Right kidney (tissue), 1 donor: ENCODE measurements at regions not wholly inside any gene's neighbourhood (a gene's known extent, or its start where the extent isn't known, plus 50 kb on each side); places are given as distances from the start of the nearest gene placed in this dataset.
A peak's percentile ranks its signal among the peaks of the same experiment; 100 is the strongest.
"Not testable (repeated sequence)": the region's sequence is repeated elsewhere in the genome, so short reads cannot be mapped to it uniquely, and the experiment has no call there.

Experiments
- DNase-seq: peaks from one replicate; pipeline ENCODE4 v3.0.0-alpha.2; 2016

DNA sequence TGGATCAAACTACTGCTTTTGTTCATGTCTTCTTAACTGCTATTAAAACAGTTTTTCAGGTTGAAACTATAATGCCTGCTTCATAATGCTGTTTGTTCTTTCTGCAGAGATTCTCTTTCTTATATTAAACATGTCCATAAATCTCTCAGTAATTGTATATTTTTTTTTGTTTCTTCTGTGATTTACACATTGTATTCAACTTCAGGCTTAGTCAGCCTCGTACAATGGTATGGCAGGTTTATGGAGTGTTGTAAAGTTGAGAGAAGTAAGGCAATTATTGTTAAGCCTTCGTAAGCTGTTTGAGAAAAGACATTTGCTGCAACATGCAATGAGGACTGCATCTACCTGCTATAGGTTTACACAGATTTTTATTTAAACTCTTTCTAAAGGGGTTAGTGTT lies 977.1 kb downstream of the DIPK2A start:
- DNase-seq, result peak; percentile 6

DNA sequence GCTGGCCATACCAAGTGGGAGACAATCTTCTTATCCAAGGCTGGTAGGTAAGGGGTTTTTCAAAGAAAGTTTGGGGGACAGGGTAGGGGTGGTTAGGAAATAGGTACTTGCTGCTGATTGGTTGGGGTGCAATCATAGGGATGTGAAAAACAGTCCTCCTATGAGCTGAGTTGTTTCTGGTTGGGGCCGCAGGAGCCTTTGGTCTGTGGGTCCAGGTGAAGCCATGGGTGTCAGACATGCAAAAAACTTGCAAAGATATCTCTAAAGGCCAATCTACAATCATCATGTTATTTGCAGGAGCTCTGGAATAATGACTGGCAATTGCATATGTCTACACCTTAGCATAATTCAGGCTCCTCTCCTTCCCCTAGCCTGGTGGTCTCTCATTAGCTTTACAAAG lies 982.3 kb downstream of the DIPK2A start:
- no peak for DNase-seq

DNA sequence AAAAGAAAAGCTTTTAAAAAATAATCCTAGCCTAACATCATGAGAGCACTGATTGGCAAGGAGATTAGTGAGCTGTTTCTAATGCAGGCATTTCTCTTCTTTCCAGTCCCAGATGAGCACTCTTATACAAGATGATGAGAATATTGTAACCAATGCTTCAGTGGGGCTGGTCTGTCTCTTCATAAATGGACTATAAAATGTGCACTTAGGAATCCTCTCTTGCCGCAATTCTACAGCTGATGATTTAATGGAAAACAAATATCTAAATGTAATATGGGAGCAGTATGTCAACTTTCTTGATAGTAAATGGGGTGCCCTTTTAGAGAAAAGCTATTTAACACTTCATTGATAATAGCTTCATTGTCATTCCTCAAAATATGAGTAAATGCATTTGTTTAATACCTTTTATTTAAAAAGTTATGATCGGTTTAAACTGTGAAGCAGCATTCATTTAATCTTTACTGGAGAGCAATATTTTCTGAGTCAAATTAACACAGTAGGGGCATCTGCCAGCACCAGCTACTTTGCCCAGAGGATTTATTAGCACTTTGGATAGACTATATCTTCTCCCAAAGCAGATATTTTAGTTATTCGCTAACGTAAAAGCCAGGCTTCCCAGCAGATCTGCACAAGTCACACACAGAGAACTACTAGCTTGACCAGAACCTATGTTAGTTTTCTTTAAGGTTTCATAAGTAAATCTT lies 985.9 kb downstream of the DIPK2A start:
- DNase-seq, result no peak

DNA sequence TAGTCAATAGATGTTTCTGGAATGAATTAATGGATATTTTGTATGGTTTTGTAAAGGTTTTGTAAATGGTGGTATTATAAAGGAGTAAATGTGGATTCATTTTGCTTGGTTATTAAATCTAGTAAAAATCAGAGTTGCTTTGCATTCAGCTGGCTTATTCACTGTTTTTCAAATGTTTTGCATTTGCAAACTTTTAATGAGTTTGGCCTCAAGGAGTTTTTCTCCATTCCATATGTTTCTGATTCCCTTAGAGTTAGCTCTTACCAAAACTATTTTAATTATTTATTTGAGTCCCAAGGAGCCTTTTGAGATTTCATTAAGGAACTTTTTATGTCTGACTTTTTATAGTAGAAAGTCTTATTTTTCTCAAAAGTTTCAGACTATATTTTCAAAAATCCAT lies 992.2 kb downstream of the DIPK2A start:
- DNase-seq, result no peak

DNA sequence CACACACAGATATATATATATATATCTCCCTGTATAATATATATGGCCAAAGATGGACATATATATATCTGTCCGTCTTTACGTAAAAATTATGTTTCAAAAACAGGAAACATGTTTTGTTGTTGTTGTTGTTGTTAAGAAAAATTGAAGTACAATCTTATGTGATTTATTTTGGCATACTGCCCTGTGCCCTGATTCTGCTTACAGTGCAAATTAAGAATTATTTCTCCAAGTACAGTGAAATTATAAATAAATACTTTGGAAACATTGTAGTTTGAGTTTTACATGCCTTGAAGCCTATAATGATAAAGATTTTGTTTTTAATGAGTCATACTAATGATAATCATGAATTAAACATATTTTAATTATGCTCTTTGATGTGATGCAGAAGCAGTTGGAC lies 994.9 kb downstream of the DIPK2A start:
- DNase-seq, result no peak

DNA sequence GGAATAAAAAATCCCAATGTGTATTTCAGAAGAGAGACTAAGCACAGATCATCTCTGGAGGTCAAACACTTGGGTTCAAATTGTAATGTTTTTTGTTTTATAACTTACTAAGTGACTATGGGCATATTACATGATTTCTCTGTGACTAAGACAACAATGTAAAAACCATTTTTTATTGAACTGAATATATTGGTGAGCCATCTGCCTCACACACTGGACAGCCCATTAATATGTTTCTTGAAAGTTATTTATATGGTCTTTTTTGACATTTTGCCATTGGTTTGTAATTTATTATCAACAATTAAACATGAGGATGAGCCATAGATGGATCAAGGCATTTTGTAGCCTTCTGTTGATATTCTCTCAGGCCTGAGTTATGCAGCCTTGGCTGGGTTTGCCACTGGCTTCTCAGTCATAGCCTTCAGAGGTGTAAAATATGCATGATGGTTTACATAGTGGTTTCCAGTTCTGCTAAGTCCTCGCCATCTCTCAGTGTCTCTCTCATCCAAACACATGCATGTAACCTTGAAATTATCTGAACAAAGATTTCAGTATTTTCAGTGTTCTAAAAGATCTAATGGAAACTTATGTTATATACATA lies 997.2 kb downstream of the DIPK2A start:
- no peak for DNase-seq

DNA sequence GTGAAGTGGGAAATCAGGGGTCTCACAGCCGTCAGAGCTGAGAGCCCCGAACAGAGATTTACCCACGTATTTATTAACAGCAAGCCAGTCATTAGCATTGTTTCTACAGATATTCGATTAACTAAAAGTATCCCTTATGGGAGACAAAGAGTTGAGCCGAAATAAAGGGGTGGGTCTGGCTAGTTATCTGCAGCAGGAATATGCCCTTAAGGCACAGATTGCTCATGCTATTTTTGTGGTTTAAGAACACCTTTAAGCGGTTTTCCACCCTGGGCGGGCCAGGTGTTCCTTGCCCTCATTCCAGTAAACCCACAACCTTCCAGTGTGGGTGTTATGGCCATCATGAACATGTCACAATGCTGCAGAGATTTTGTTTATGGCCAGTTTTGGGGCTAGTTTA lies 1012.9 kb downstream of the DIPK2A start:
- DNase-seq, result not testable (repeated sequence)

DNA sequence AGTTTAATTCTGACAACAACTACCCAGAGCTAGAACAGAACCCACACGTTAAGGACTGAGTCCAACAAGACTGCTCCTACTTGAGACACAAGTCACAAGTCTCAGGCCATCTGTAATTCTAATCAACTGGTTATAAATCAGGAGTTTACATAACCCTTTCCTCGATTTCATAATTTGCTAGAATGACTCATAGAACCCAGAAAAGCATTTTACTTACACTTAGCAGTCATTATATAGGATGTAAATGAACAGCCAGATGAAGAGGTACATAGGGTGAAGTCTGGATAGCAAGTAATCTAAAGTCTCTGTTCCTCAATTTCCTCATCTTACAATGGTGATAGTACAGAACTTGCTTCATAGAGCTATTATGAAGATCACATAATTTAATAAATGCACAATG lies 1018.2 kb downstream of the DIPK2A start:
- DNase-seq, result no peak

DNA sequence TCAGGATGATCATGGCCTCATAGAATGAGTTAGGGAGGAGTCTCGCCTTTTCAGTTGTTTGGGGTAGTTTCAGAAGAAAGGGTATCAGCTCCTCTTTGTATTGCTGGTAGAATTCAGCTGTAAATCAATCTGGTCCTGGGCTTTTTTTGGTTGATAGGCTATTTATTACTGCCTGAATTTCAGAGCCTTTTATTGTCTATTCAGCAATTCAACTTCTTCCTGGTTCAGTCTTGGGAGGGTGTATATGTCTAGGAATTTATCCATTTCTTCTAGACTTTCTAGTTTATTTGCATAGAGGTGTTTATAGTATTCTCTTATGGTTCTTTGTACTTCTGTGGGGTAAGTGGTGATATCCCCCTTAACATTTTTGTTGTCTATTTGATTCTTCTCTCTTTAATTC lies 1024.2 kb downstream of the DIPK2A start:
- DNase-seq, result no peak

DNA sequence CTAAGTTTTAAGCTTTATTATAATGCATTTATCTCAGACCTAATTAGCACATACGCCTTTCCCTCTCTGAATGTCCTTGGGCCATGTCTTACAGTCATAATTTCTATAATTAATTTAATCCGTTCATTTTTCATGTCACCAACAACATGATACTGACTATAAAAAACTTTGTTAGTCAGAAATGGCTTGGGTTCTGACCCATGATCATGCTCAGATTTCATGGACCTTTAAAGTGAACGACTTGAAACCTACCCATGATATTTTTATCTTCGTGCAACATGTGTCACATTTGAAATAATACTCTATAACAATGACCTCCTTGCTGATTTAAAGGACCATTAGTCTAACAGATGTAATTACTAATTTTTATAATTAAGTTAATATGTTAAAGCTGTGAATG lies 1033.8 kb downstream of the DIPK2A start:
- no peak for DNase-seq

DNA sequence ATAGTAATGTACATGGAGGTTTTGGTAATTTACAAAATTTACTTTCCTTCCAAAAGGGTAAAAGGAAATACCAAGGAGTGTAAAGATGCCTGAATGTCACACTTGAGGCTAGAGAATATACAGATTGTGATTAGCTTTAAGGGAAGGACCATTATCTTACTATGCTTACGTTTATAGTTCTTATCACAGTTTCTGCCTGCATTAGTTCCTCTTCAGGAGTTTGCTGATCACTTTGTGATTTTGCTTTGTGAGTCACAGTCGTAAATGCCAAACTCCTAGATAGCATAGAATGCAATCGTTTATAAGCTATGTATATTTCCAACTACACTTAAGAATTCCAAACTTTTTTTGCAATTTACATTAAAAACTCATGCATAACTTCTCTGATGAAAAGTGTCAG lies 1034.6 kb downstream of the DIPK2A start:
- DNase-seq, result no peak

DNA sequence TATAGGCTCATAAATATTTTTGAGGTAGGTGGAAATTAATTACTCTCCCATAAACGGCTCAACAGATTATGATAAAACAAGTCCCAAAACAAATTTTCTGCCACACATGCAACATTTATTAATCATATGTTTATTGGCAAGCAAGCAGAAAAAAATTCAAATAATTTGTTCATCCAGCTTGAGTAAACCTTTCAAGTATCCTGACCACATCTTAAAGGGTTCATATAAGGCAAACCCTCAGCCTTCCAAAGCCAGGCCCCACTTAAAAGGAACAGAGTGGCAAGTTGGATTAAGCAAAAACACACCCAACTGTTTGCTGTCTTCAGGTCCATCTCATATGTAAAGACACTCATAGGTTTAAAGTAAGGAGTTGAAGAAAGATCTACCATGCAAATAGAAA lies 1042.3 kb downstream of the DIPK2A start:
- no peak for DNase-seq

DNA sequence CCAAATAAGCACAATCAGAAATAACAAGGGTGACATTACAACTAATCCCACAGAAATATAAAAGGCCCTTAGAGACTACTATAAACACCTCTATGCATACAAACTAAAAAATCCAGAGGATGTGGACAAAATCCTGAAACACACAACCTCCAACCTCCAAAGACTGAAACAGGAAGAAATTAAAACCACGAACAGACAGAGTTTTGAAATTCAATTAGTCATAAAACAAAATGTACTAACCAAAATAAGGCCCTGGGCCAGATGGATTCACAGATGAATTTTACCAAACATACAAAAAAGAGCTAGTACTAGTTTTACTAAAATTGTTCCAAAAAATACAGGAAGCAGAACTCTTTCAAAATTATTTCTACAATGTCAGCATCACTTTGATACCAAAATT lies 1043.6 kb downstream of the DIPK2A start:
- DNase-seq, result no peak

DNA sequence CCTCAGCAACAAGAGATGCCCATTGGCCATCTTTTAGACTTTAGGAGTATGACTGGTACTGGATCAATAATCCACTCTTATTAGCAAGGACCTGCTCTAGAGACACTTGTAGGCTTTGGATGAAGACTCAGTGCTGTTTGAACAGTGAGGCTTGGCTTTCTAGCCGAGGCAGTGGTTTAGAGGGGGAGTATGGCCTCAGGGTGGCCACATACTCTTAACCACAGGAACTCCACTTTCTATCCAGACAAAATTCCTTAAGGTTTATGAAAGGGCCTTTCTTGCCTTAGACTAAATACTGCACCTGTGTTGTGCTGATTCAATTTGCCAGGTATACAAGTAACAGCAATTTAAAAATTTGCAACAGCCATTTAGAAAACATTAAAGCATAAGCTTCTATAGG lies 1046.3 kb downstream of the DIPK2A start:
- DNase-seq, result no peak

DNA sequence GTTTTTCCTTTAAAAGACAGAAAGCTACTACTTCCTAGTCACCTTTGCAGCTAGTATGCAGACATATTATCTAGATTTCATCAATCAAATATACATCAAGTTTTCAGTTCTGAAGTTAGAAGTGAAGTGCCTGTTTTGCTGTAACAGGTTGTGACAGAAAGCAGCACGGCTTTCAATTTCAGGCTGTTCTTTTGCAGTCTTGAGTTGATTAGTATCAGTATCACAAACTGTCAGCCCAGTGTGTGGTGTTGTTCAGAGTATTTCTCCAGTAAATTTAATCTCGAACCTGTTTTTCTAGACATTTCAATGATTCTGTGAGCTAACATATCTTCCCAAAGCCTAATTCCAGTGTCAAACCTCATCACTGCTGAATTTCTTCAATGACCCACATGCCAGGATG lies 1050.8 kb downstream of the DIPK2A start:
- DNase-seq, result no peak

DNA sequence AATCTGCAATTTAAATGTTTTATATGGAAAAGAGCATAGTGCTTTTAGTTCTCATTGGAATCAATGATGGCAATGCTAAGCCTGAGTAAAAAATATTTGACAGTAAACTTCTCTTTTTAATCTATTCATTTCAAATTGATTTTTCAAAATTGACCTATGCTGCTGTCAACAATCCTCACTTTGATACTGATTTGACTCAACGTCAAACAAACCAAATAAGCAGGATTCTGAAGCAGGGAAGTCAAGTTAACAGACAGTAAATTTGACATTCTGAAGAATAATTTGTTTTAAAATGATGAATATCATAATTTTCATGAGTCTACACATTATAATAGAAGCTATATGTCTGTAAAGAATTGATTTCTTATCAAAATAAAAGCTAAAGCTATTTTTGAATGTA lies 1053.1 kb downstream of the DIPK2A start:
- no peak for DNase-seq

DNA sequence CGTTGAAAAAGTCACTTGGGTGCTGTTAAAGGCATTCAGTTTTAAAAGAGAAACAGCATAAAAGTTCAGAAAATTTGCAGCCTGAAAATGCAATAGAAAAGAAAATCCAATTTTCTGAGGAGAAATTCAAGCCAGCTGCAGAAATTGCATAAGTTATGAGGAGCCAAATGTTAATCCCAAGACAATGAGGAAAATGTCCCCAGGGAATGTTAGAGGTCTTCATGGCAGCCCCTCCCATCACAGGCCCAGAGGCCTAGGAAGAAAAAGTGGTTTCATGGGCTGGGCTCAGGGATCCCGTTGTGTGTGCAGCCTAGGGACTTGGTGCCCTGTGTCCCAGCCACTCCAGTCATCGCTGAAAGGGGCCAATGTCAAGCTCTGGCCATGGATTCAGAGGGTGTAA lies 1055.6 kb downstream of the DIPK2A start:
- not testable (repeated sequence) for DNase-seq

DNA sequence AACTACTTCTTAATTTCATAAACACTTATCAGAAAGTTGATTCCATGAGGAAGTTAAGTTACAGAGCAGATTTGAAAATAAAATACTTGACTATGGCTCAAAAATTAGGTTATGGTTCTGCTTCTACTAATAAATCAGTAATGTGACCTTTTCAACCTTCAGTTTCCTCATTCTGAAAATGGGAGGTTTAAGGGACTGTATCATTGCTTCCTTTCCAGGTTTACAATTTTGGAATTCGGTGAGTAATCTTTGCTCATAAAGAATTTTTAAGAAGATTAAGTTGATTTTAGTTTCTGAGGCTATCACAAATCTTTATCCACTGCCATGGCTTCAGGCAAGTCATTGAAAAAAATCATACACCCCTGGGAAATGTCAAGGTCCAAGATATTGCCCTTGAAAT lies 1061.2 kb downstream of the DIPK2A start:
- DNase-seq, result no peak

DNA sequence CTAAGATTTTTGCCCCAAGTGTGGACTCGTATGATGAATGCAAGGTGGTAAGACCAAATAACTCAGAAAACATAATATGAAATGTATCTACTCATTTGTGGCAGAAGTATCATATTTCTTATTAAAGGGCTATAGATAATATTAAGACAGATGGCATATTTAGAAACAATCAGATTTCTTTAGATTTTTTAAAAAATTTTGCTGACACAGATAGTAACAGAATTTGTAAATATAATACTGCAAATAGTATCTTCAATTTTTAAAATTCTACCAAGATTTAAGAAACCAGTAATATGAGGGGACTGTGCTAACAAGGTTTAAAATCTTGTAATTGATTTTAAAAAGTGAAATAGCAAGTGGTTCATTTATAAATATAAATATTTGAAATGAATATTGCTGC lies 1064.1 kb downstream of the DIPK2A start:
- no peak for DNase-seq

DNA sequence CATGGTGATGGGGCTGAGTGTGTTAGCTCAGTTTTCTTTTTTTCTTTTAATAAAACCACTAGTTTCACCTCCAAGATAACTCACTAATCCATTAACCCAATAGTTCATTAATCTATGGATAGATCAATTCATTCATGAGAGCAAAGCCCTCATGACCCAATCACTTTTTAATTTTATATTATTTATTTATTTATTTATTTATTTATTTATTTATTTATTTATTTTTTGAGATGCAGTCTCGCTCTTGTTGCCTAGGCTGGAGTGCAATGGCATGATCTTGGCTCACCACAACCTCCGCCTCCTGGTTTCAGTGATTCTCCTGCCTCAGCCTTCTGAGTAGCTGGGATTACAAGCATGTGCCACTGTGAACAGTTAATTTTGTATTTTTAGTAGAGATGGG lies 1082.4 kb downstream of the DIPK2A start:
- DNase-seq, result not testable (repeated sequence)

DNA sequence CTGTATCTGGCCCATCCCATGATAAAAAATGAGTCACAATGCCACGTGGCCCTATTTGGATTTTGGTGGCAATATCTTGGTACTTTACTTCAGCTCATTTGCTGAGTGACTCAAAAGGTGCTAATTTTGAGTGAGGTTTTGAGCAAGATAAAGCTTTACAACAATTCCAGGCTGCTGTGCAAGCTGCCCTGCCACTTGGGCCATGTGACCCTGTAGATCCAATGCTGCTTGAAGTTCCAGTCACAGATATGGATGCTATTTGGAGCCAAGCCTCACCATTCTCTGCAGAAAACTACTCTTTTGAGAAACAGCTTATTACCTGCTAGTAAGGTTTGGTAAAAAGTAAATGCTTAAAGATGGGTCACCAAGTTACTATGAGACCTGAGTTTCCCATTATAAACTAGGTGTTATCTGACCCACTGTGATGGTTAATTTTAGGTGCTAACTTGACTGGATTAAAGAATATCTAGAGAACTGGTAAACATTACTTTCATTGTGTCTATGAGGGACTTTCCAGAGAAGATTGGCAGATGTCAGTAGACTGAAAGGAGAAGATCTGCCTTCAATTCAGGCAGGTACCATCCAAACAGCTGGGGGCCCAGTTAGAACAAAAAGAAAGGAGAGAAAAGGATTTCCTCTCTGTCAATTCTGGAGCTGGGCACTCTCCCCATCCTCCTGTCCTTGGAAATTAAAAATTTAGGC lies 1083.9 kb downstream of the DIPK2A start:
- no peak for DNase-seq

DNA sequence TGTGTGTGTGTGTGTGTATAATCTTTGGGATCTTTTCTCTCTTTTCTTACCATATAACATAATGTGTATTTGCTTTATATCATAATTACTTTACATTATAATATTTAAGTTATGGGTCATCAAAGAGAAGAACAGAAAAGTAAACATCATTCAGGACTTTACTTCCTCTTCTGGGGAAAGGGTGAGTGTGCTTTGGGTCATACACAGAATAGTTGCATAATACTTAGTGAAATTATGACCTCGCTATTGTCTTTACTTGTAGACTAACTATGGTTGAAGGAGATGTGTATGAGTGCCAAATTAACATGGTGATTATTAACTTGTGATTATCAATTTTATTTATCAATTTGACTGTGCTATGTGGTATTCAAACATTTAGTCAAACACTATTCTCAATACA lies 1086.9 kb downstream of the DIPK2A start:
- no peak for DNase-seq

DNA sequence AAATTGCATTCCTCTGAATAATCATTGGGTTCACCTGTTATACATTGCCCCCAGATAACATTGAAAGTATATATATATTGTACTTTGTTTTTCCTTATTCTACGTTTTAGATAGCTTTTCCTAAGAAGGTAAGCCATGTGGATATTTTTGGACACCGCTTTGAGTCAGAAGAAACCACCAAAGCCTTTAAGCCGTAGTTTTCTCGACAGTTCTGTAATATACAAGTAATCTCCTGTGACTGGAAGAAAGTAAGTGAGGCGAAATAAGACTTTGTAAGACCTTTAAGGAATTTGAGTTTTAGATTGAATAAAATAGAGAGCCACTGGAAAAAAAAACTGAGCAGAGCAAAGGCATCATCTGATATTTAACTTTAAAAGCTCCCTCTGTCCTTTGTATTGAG lies 1092.0 kb downstream of the DIPK2A start:
- no peak for DNase-seq

DNA sequence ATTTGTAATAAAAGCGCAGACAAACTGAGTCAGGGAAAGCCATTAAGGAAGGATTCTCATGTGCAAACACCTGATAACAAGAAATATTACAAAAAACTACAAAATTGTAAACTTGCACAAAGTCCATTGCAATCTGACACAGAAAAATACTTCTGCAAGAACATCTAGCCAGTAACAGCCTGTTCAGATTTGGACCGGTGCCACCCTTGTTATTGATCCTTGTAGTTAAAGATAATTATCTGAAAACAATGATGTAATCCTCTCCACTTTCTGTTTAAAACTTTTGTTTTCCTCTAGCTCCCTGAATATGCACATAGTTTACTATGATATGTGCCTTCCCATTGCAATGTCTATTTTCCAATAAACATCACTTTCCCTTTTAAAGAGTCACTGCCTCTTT lies 1090.2 kb downstream of the PLOD2 start:
- no peak for DNase-seq
